Caco-2 (cell line): ENCODE measurements at regions not wholly inside any gene's neighbourhood (a gene's known extent, or its start where the extent isn't known, plus 50 kb on each side); places are given as distances from the start of the nearest gene placed in this dataset.

Experiments used
- BruUV-seq: library from RNA; stranded (reverse); fragments of 400-500 nt; replicated peaks from 2 replicates; lab custom pipeline; 2021; lab: Mats Ljungman, UMichigan
- CTCF ChIA-PET: fragments of 300-600 bp; sonication (Branson Sonifier 250); formaldehyde crosslinking; loops from one replicate; lab custom pipeline; 2022; ENCODE audit warnings: antibody characterized with exemption; lab: Charles Lee
- POLR2A ChIA-PET: fragments of 300-600 bp; sonication (Branson Sonifier 250); formaldehyde crosslinking; loops from one replicate; lab custom pipeline; 2022; ENCODE audit warnings: antibody characterized with exemption; lab: Charles Lee
- DNase-seq, 2 experiments: peaks; one replicate each; pipeline versions ENCODE4 v3.0.0 to v3.0.0-alpha.2; 2020 to 2022
- H3K27me3 ChIP-seq: replicated peaks from 2 replicates; pipeline ENCODE4 v1.6.0; 2011; ENCODE audit warnings: low read length; ENCODE audit not compliant: control insufficient read depth, insufficient read depth
- H3K36me3 ChIP-seq: 2 replicates; pipeline ENCODE4 v1.5.1; 2011; ENCODE audit warnings: low read length; ENCODE audit not compliant: control insufficient read depth, insufficient read depth
- H3K4me1 ChIP-seq: fragments of 250-450 bp; sonication (Bioruptor Pico); 2 replicates; pipeline ENCODE4 v1.5.1; 2020; ENCODE audit warnings: mild to moderate bottlenecking
- H3K4me3 ChIP-seq: 2 replicates; pipeline ENCODE4 v1.5.1; 2011; ENCODE audit warnings: low read depth, mild to moderate bottlenecking, control low read depth, low read length
- H3K9me3 ChIP-seq: fragments of 250-450 bp; sonication (Bioruptor Pico); 2 replicates; pipeline ENCODE4 v1.5.1; 2020; ENCODE audit warnings: mild to moderate bottlenecking, moderate library complexity
- H3K27ac Mint-ChIP-seq: one replicate; pipeline ENCODE4 v1.8.0; 2022; ENCODE audit warnings: mixed read lengths; ENCODE audit not compliant: unreplicated experiment
- H3K27me3 Mint-ChIP-seq: one replicate; pipeline ENCODE4 v1.8.0; 2022; ENCODE audit warnings: mixed read lengths; ENCODE audit not compliant: insufficient read depth, unreplicated experiment
- H3K36me3 Mint-ChIP-seq: one replicate; pipeline ENCODE4 v1.8.0; 2022; ENCODE audit warnings: mild to moderate bottlenecking, mixed read lengths; ENCODE audit not compliant: insufficient read depth, unreplicated experiment
- H3K4me1 Mint-ChIP-seq: one replicate; pipeline ENCODE4 v1.8.0; 2022; ENCODE audit warnings: low read depth, mixed read lengths; ENCODE audit not compliant: unreplicated experiment
- H3K4me3 Mint-ChIP-seq: one replicate; pipeline ENCODE4 v1.8.0; 2022; ENCODE audit warnings: mild to moderate bottlenecking, moderate library complexity, mixed read lengths; ENCODE audit not compliant: unreplicated experiment
- H3K9me3 Mint-ChIP-seq: one replicate; pipeline ENCODE4 v1.8.0; 2022; ENCODE audit warnings: mixed read lengths; ENCODE audit not compliant: unreplicated experiment
- intact Hi-C: fragments of 100-400 bp; cut with micrococcal nuclease; formaldehyde crosslinking; loops from one replicate; pipeline ENCODE4 v1.10.0; 2022; ENCODE audit not compliant: unreplicated experiment
- TF ChIP-seq, protein P1 (sequence below), 2 experiments: fragments of 200-600 bp in 1 of 2; IDR thresholded peaks; 1 replicate in 1 of 2; 2 replicates in 1 of 2; pipeline versions ENCODE4 v1.5.1 to v1.8.0; 2011 to 2022; ENCODE audit warnings: antibody characterized with exemption in 1 of 2, control low read depth in 1 of 2, inconsistent platforms in 1 of 2, low read depth in 1 of 2, low read length in 1 of 2, mild to moderate bottlenecking in 1 of 2, moderate library complexity in 1 of 2; ENCODE audit not compliant: insufficient read depth in 1 of 2, severe bottlenecking in 1 of 2, unreplicated experiment in 1 of 2

DNA sequence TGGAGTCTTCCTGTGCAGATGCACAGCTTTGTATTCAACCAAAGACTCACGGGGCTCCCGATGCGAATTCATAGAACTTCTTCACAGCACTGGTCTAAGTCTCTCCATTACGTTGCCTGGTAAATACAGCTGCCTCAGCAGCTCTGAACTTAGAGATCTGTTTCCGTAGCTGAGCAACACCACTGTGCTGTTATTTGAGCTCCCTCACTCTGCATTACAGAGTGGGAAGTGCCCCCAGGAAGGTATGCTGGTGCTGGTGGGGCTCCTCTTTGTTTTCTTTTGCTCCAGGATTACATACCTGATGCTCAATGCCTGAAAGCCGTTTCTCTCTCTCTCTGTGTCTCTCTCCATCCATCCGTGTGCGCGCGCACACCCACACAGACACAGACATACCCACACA lies 227.5 kb upstream of the RMST start:
- BruUV-seq, result no TSS peak
- no peaks in the 10 kb centered on the region for H3K36me3 ChIP-seq
- ChIA-PET CTCF (interaction anchor here (1.4 kb wide), 1 partner anchor 74 kb away, joined by 3 read pairs; no protein-coding TSS in a partner anchor), POLR2A (no interaction called here)
- H3K4me1 Mint-ChIP-seq, result no peaks in the 10 kb centered on the region
- no peaks in the 10 kb centered on the region for H3K27me3 ChIP-seq
- no peak overlapping the region for H3K4me3 Mint-ChIP-seq
- H3K9me3 Mint-ChIP-seq, result no peaks in the 10 kb centered on the region
- 0 out of 2 replicates have a peak, but pooled peaks cover 3% of the 10 kb centered on the region for H3K9me3 ChIP-seq
- H3K27ac Mint-ChIP-seq, result no peak overlapping the region
- peaks cover 3% of the 10 kb centered on the region for H3K27me3 Mint-ChIP-seq
- intact Hi-C loops, result no loop called here
- no peak overlapping the region for H3K4me3 ChIP-seq
- no peak for DNase-seq
- no peaks in the 10 kb centered on the region for H3K4me1 ChIP-seq
- H3K36me3 Mint-ChIP-seq, result no peaks in the 10 kb centered on the region
- TF ChIP-seq, protein P1, sequence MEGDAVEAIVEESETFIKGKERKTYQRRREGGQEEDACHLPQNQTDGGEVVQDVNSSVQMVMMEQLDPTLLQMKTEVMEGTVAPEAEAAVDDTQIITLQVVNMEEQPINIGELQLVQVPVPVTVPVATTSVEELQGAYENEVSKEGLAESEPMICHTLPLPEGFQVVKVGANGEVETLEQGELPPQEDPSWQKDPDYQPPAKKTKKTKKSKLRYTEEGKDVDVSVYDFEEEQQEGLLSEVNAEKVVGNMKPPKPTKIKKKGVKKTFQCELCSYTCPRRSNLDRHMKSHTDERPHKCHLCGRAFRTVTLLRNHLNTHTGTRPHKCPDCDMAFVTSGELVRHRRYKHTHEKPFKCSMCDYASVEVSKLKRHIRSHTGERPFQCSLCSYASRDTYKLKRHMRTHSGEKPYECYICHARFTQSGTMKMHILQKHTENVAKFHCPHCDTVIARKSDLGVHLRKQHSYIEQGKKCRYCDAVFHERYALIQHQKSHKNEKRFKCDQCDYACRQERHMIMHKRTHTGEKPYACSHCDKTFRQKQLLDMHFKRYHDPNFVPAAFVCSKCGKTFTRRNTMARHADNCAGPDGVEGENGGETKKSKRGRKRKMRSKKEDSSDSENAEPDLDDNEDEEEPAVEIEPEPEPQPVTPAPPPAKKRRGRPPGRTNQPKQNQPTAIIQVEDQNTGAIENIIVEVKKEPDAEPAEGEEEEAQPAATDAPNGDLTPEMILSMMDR (IDR thresholded peaks at IDR 0.05; ENCODE audit: insufficient read depth in 1 of 2, low read depth in 1 of 2, low read length in 1 of 2, severe bottlenecking in 1 of 2, unreplicated experiment in 1 of 2), result no peak

DNA sequence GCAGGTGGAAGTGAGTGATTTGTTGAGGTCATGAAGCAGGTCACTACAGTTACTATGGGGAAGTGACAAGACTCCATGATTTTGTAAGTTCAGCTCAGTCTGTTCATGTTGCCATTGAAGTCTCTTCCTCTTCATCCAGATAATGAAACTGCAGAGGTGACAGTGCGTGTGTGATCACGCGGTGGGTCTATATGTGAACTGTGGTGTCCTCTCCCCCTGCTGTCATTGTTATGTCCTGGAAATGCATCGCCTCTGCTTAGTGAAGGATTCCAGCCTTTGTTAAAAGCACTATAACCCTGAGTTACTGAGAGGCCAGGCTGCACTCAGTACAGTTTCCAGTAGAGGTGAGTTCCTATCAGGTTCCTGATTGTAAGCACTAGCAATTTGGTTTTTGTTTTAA lies 216.2 kb upstream of the RMST start:
- H3K4me1 Mint-ChIP-seq, result no peaks in the 10 kb centered on the region
- CTCF ChIA-PET, result no interaction called here
- TF ChIP-seq, protein P1 (IDR thresholded peaks at IDR 0.05; ENCODE audit: insufficient read depth in 1 of 2, low read depth in 1 of 2, low read length in 1 of 2, severe bottlenecking in 1 of 2, unreplicated experiment in 1 of 2), result no peak
- POLR2A ChIA-PET, result no interaction called here
- no peak overlapping the region for H3K27ac Mint-ChIP-seq
- no peaks in the 10 kb centered on the region for H3K36me3 ChIP-seq
- H3K4me3 ChIP-seq, result no peak overlapping the region
- H3K36me3 Mint-ChIP-seq, result no peaks in the 10 kb centered on the region
- H3K4me1 ChIP-seq, result no peaks in the 10 kb centered on the region
- peaks cover 9% of the 10 kb centered on the region for H3K9me3 Mint-ChIP-seq
- H3K27me3 ChIP-seq, result no peaks in the 10 kb centered on the region
- peaks cover 6% of the 10 kb centered on the region for H3K27me3 Mint-ChIP-seq
- intact Hi-C loops, result no loop called here
- no peak for DNase-seq
- H3K4me3 Mint-ChIP-seq, result no peak overlapping the region
- no peaks in the 10 kb centered on the region for H3K9me3 ChIP-seq
- no TSS peak for BruUV-seq

DNA sequence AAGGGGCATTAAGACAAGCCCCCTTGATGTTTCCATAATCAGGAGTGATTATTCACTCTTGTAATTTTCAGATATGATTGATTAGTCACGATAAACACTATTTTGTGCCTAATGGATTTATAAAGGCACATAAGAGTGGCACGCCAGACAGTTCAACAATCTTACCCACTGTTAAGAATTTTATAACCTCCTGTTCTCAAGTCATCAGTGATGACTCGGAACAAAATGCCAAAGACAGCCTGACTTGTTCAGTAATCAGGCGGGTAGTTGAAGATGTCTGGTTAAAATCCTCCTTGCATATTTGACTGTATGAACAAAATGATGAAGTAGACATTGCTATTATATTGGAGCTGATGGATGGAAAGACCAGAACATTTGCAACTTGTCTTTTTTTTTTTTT lies 212.1 kb upstream of the RMST start:
- Mint-ChIP-seq H3K27me3 (peaks cover 8% of the 10 kb centered on the region), H3K4me1 (no peaks in the 10 kb centered on the region), H3K36me3 (no peaks in the 10 kb centered on the region), H3K9me3 (no peaks in the 10 kb centered on the region), H3K4me3 (no peak overlapping the region), H3K27ac (no peak overlapping the region)
- TF ChIP-seq, protein P1 (IDR thresholded peaks at IDR 0.05; ENCODE audit: insufficient read depth in 1 of 2, low read depth in 1 of 2, low read length in 1 of 2, severe bottlenecking in 1 of 2, unreplicated experiment in 1 of 2), result no peak
- no TSS peak for BruUV-seq
- Histone ChIP-seq H3K27me3 (no peaks in the 10 kb centered on the region), H3K4me3 (no peak overlapping the region), H3K9me3 (no peaks in the 10 kb centered on the region), H3K4me1 (no peaks in the 10 kb centered on the region), H3K36me3 (no peaks in the 10 kb centered on the region)
- no peak for DNase-seq
- intact Hi-C loops, result no loop called here
- ChIA-PET CTCF (no interaction called here), POLR2A (no interaction called here)
